Uterus (tissue), 2 donors: ENCODE measurements at regions not wholly inside any gene's neighbourhood (a gene's known extent, or its start where the extent isn't known, plus 50 kb on each side); places are given as distances from the start of the nearest gene placed in this dataset.

Experiments used
- POLR2A ChIP-seq, 2 donors: fragments of 450-650 bp; IDR thresholded peaks; one replicate each; pipeline ENCODE4 v1.6.1; 2016; ENCODE audit warnings: antibody characterized with exemption in 2 of 2, mild to moderate bottlenecking in 1 of 2, moderate library complexity in 1 of 2
- TF ChIP-seq, protein P1 (sequence below), 4 experiments: fragments of 200-600 bp in 2 of 4; fragments of 450-650 bp in 2 of 4; sonication (generic) in 2 of 4; IDR thresholded peaks; one replicate each; pipeline ENCODE4 v1.5.1; 2016 to 2019; ENCODE audit warnings: antibody characterized with exemption in 4 of 4, mild to moderate bottlenecking in 2 of 4, moderate library complexity in 1 of 4

DNA sequence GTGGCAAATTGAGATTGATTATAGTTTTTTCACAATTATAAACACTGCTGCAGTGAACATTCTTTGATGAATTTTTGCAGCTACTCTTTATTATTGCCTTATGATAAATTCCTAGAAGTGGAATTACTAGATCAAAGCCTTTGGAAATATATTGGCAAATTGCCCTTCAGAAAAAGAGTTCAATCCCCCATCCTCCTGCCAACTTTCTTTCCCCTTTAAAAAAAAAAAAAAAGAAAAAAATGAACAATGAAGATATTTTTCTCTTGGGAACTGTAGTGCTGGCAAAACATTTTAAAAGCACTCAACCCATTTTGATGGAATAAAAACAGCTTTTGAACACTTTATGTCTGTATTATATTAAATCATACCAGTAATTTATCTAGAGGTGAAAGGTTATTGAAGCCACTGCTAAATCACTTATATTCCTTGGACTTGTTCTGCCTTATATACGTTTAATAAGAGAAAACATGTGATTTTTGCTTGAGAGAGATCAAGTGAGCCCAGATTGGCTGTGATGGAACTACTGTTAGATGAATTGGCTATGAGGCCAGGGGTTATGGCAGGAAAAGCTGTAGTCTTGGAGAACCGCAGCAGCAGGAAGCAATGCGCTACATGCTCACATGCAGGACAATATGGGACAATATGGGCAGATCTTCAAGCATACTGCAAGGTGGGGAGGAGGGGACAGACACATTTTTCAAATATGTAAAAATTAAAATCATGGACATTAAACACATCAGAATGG is 212.8 kb upstream of the C2CD4B start:
- no peak for TF ChIP-seq POLR2A (IDR thresholded peaks at IDR 0.05)
- TF ChIP-seq, protein P1, sequence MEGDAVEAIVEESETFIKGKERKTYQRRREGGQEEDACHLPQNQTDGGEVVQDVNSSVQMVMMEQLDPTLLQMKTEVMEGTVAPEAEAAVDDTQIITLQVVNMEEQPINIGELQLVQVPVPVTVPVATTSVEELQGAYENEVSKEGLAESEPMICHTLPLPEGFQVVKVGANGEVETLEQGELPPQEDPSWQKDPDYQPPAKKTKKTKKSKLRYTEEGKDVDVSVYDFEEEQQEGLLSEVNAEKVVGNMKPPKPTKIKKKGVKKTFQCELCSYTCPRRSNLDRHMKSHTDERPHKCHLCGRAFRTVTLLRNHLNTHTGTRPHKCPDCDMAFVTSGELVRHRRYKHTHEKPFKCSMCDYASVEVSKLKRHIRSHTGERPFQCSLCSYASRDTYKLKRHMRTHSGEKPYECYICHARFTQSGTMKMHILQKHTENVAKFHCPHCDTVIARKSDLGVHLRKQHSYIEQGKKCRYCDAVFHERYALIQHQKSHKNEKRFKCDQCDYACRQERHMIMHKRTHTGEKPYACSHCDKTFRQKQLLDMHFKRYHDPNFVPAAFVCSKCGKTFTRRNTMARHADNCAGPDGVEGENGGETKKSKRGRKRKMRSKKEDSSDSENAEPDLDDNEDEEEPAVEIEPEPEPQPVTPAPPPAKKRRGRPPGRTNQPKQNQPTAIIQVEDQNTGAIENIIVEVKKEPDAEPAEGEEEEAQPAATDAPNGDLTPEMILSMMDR (IDR thresholded peaks at IDR 0.05) = no peak
